OCI-LY7 (cell line): ENCODE measurements at regions not wholly inside any gene's neighbourhood (a gene's known extent, or its start where the extent isn't known, plus 50 kb on each side); places are given as distances from the start of the nearest gene placed in this dataset.

Experiments used
- CTCF ChIP-seq: fragments of 200-600 bp; sonication (generic); conservative IDR thresholded peaks from 2 replicates; pipeline ENCODE4 v1.5.1; 2014; ENCODE audit warnings: mild to moderate bottlenecking, antibody characterized with exemption, low read length, moderate library complexity, mixed read lengths
- EZH2phosphoT487 ChIP-seq: fragments of 200-600 bp; sonication (generic); IDR thresholded peaks from 2 replicates; pipeline ENCODE4 v1.6.1; 2018; ENCODE audit warnings: low read depth, borderline replicate concordance, mild to moderate bottlenecking, mixed run types, antibody characterized with exemption, low read length, moderate library complexity, mixed read lengths

- no peak for TF ChIP-seq CTCF
- TF ChIP-seq EZH2phosphoT487: no peak
Observed at GRCh38 chr3:104368760-104369159, 997.9 kb upstream of the ALCAM start.
